SH-SY5Y (cell line): ENCODE measurements at regions not wholly inside any gene's neighbourhood (a gene's known extent, or its start where the extent isn't known, plus 50 kb on each side); places are given as distances from the start of the nearest gene placed in this dataset.

Source experiments
- GATA2 ChIP-seq: IDR thresholded peaks from 2 replicates; pipeline ENCODE4 v1.6.1; 2011; ENCODE audit warnings: mild to moderate bottlenecking, low read depth, low read length
- GATA3 ChIP-seq: IDR thresholded peaks from 2 replicates; pipeline ENCODE4 v1.6.1; 2011; ENCODE audit warnings: low read depth, mild to moderate bottlenecking, low read length, moderate library complexity

GRCh38 chr2:204486321-204486720 lies 59.0 kb upstream of the PARD3B start:
- TF ChIP-seq GATA3 = no peak
- no peak for TF ChIP-seq GATA2
